ENCODE measurements at regions not wholly inside any gene's neighbourhood (a gene's known extent, or its start where the extent isn't known, plus 50 kb on each side); places are given as distances from the start of the nearest gene placed in this dataset.

DNA sequence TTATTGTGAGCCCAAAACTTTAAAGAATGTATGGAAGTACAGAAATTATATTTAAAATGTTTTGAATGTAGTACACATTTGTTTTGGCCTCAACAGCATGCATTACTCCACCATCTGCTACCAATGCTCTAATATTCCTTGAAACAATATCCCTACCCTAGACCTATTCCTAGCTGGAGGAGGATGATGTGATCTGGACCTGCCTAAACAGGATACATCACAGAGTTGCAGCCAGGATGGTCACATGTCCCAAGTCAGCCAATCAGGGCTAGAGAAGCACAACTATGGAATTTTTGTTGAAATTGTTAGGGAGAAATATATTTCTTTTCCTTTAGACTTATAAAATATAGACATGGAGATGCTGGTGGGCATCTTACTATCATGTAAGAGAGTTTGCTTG, 623.3 kb upstream of the NR5A2 start:
- Histone ChIP-seq H3K36me3 (no peaks in the 10 kb centered on the region), H3K27ac (replicated peaks in 1 of 4) (no peak overlapping the region), H3K4me1 (peaks cover 0 to 13% (median 0%) of the 10 kb centered on the region in 4 donors), H3K4me3 (no peak overlapping the region), H3K27me3 (no peaks in the 10 kb centered on the region), H3K9me3 (peaks cover 0 to 3% (median 0%) of the 10 kb centered on the region in 4 donors)
- DNase-seq (ENCODE audit: extremely low spot score), result no peak
- TF ChIP-seq, protein P1, sequence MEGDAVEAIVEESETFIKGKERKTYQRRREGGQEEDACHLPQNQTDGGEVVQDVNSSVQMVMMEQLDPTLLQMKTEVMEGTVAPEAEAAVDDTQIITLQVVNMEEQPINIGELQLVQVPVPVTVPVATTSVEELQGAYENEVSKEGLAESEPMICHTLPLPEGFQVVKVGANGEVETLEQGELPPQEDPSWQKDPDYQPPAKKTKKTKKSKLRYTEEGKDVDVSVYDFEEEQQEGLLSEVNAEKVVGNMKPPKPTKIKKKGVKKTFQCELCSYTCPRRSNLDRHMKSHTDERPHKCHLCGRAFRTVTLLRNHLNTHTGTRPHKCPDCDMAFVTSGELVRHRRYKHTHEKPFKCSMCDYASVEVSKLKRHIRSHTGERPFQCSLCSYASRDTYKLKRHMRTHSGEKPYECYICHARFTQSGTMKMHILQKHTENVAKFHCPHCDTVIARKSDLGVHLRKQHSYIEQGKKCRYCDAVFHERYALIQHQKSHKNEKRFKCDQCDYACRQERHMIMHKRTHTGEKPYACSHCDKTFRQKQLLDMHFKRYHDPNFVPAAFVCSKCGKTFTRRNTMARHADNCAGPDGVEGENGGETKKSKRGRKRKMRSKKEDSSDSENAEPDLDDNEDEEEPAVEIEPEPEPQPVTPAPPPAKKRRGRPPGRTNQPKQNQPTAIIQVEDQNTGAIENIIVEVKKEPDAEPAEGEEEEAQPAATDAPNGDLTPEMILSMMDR (IDR thresholded peaks at IDR 0.05), result no peak
- no peak for TF ChIP-seq POLR2AphosphoS5 (IDR thresholded peaks at IDR 0.05)
- no peak for TF ChIP-seq POLR2A (IDR thresholded peaks at IDR 0.05; ENCODE audit: low read depth)
- no peak for TF ChIP-seq EP300 (IDR thresholded peaks at IDR 0.05)
- intact Hi-C loops (cut with DNase I), result no loop called here

DNA sequence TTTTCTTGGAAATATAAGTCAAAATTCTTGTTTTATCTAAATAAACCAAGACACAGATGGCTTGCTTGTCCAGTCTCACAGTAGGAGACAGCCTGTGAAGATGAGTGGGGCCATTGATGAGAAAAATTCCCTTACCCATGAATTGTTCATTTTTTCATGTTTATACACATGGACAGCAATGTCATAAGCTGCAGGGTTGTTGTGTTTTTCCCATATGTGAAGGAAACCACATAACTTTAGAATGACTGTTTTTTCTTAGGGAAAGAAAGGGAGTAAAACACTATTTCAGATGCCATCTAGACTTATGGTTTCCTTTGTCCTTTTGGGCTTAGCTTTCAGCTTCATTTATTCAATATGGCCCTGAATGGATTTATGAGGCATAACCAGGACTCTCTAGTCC, 622.5 kb upstream of the NR5A2 start:
- H3K27ac ChIP-seq (replicated peaks in 1 of 4), result no peak overlapping the region
- intact Hi-C loops (cut with DNase I), result no loop called here
- no peak for DNase-seq (ENCODE audit: extremely low spot score)
- H3K9me3 ChIP-seq, result peaks cover 0 to 3% (median 0%) of the 10 kb centered on the region in 4 donors
- TF ChIP-seq POLR2A (IDR thresholded peaks at IDR 0.05; ENCODE audit: low read depth), result no peak
- TF ChIP-seq, protein P1 (IDR thresholded peaks at IDR 0.05), result no peak
- H3K4me3 ChIP-seq, result no peak overlapping the region
- H3K36me3 ChIP-seq, result no peaks in the 10 kb centered on the region
- no peaks in the 10 kb centered on the region for H3K27me3 ChIP-seq
- H3K4me1 ChIP-seq, result peaks cover 0 to 13% (median 0%) of the 10 kb centered on the region in 4 donors

DNA sequence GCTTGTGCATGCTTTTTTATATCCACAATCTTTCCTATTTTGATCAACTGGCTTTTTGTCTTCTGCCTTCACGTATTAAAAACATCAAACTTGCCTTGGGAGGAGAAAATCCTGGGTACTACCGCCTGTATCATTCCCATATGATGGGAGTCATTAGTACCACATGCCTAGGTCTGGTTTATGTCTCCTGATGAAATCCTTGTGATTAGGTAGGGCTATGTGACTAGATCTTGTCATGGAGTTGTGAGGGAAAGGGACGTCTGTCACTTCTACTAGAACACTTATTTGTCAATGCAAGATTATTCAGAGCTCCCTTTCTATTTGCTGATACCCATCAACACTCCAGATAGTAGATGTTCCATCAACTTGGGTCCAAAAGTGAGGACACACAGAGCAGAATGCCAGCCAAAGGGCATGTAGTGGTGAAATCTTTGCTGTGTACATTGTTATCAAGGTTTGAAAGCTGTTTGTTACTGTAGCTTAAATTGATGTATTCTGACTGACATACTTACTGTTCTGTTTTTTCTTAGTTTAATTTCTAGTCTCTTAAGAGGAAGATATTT, 621.8 kb upstream of the NR5A2 start:
- H3K9me3 ChIP-seq, result peaks cover 0 to 3% (median 0%) of the 10 kb centered on the region in 4 donors
- TF ChIP-seq, protein P1 (IDR thresholded peaks at IDR 0.05), result no peak
- no peak for TF ChIP-seq POLR2AphosphoS5 (IDR thresholded peaks at IDR 0.05)
- TF ChIP-seq POLR2A (IDR thresholded peaks at IDR 0.05; ENCODE audit: low read depth), result no peak
- TF ChIP-seq EP300 (IDR thresholded peaks at IDR 0.05), result no peak
- WGBS, result 87% methylated on average over 3 of the region's 3 CpGs
- no peak overlapping the region for H3K27ac ChIP-seq (replicated peaks in 1 of 4)
- H3K27me3 ChIP-seq, result no peaks in the 10 kb centered on the region
- no peak for DNase-seq (ENCODE audit: extremely low spot score)
- no peak overlapping the region for H3K4me3 ChIP-seq
- intact Hi-C loops (cut with DNase I), result no loop called here
- H3K36me3 ChIP-seq, result no peaks in the 10 kb centered on the region
- H3K4me1 ChIP-seq, result peaks cover 0 to 13% (median 0%) of the 10 kb centered on the region in 4 donors

DNA sequence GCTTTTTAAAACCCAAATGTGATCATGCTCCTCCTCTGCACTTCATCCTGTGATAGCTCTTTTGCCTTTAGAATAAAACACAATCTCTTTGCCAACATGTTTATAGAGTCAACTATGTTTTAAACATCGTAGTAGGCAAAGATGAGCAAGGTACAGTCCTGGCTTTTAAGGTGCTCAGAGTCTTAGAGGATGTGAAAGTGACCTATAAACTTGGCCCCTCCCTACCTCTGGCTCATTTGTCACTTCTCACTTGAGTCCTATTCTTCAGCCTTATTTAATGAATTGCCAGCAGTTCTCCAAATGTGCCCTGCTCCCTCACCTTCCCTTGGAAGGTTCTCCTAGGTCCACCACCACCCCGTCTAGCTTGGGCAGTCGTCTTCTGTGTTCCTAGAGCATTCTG, 617.0 kb upstream of the NR5A2 start:
- H3K9me3 ChIP-seq, result peaks cover 0 to 3% (median 0%) of the 10 kb centered on the region in 4 donors
- intact Hi-C loops (cut with DNase I), result no loop called here
- WGBS, result 83% methylated on average over 3 of the region's 3 CpGs
- TF ChIP-seq POLR2AphosphoS5 (IDR thresholded peaks at IDR 0.05), result no peak
- TF ChIP-seq, protein P1 (IDR thresholded peaks at IDR 0.05), result no peak
- no peak for TF ChIP-seq POLR2A (IDR thresholded peaks at IDR 0.05; ENCODE audit: low read depth)
- no peak overlapping the region for H3K27ac ChIP-seq (replicated peaks in 1 of 4)
- no peak overlapping the region for H3K4me3 ChIP-seq
- DNase-seq (ENCODE audit: extremely low spot score), result no peak
- no peaks in the 10 kb centered on the region for H3K27me3 ChIP-seq
- no peaks in the 10 kb centered on the region for H3K4me1 ChIP-seq
- H3K36me3 ChIP-seq, result no peaks in the 10 kb centered on the region

DNA sequence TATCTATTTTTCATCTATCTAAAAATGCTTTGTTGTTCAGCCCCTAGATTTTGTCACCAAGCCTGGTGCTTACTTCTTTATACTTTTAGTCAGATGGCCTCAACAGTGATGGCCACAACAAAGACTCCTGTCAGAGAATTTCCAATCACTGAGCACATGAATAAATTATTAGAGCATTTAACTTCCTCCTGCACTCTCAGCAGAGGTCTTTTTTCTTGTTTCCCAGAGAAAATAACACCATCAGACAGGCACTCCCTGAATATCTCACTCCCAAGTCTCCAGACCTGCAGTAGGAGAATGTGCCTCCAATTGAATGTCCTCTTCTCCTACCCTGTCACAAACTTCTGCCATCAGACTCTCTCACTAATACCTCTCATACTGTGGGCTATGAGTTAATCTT, 616.0 kb upstream of the NR5A2 start:
- Histone ChIP-seq H3K27me3 (no peaks in the 10 kb centered on the region), H3K9me3 (peaks cover 0 to 3% (median 0%) of the 10 kb centered on the region in 4 donors), H3K4me3 (no peak overlapping the region), H3K36me3 (no peaks in the 10 kb centered on the region), H3K4me1 (no peaks in the 10 kb centered on the region), H3K27ac (replicated peaks in 1 of 4) (no peak overlapping the region)
- intact Hi-C loops (cut with DNase I), result no loop called here
- no peak for DNase-seq (ENCODE audit: extremely low spot score)
- TF ChIP-seq POLR2A (IDR thresholded peaks at IDR 0.05; ENCODE audit: low read depth) (no peak), EP300 (IDR thresholded peaks at IDR 0.05) (no peak)
- TF ChIP-seq, protein P1 (IDR thresholded peaks at IDR 0.05), result no peak
